HFFc6 (cell line): ENCODE measurements at regions not wholly inside any gene's neighbourhood (a gene's known extent, or its start where the extent isn't known, plus 50 kb on each side); places are given as distances from the start of the nearest gene placed in this dataset.

Experiments
- DNase-seq: peaks from one replicate; pipeline ENCODE4 v3.0.0-alpha.2; 2018
- H3K27ac Mint-ChIP-seq: 2 replicates; pipeline ENCODE4 v1.8.0; 2020; ENCODE audit warnings: mild to moderate bottlenecking, mixed read lengths
- H3K27me3 Mint-ChIP-seq: 2 replicates; pipeline ENCODE4 v1.8.0; 2021; ENCODE audit warnings: mild to moderate bottlenecking, moderate library complexity, mixed read lengths; ENCODE audit not compliant: insufficient read depth
- H3K36me3 Mint-ChIP-seq: 2 replicates; pipeline ENCODE4 v1.8.0; 2021; ENCODE audit warnings: low read depth, mixed read lengths
- H3K4me1 Mint-ChIP-seq: 2 replicates; pipeline ENCODE4 v1.8.0; 2020; ENCODE audit warnings: low read depth, mixed read lengths
- H3K4me3 Mint-ChIP-seq: 2 replicates; pipeline ENCODE4 v1.8.0; 2020; ENCODE audit warnings: mild to moderate bottlenecking, moderate library complexity, mixed read lengths
- H3K9me3 Mint-ChIP-seq: 2 replicates; pipeline ENCODE4 v1.8.0; 2020; ENCODE audit warnings: mild to moderate bottlenecking, mixed read lengths
- CTCF ChIP-seq: fragments of 200-600 bp; sonication (generic); IDR thresholded peaks from 2 replicates; pipeline ENCODE4 v1.5.0; 2021; ENCODE audit warnings: antibody characterized with exemption, mild to moderate bottlenecking

DNA sequence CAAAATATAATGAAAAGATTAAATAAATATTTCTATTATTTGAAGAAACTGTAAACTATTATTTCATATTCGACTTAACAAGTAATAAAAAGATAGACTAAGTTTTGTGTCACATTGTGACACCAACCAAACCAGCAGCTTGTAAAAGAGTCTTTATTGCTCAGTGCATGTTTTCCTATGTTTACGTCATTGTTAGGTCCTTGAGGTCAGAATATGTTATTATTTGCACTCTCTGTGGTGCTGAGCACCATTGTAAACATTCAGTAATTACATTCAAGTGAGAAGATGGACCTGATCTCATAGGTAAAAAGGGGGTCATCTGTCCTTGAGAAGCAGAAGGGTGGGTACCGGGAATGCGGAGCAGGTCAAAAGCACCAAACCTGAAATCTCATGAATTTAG, 1999.1 kb upstream of the CELF4 start:
- no peak for TF ChIP-seq CTCF
- DNase-seq = no peak
- Mint-ChIP-seq H3K4me1 (no peaks in the 10 kb centered on the region), H3K27ac (no peak overlapping the region), H3K27me3 (no peaks in the 10 kb centered on the region; the same call in 1 of the 2 replicates), H3K36me3 (no peaks in the 10 kb centered on the region), H3K4me3 (no peak overlapping the region), H3K9me3 (0 out of 2 replicates have a peak, but pooled peaks cover 4% of the 10 kb centered on the region)

DNA sequence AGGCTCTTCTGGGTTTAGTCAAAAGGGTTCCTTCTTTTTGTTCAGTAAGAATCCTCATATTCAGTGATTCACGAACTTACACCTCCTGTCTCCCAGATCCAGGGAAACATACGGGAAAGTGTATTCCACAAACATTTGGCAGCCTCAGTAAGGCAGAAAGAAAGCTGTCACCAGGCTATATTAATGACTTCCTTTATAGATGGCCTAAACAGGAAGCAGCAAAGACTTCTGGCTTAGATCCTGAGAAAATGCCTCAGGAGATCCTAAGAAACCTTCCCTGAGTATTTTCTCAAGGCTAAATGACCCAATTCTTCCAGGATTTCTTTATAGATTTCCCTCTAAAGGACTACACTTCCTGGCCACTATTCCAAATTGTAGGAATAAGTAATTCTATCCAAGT, 1995.5 kb upstream of the CELF4 start:
- no peaks in the 10 kb centered on the region for H3K36me3 Mint-ChIP-seq
- no peak overlapping the region for H3K4me3 Mint-ChIP-seq
- no peak overlapping the region for H3K27ac Mint-ChIP-seq
- H3K9me3 Mint-ChIP-seq = 0 out of 2 replicates have a peak, but pooled peaks cover 4% of the 10 kb centered on the region
- DNase-seq = no peak
- no peak for TF ChIP-seq CTCF
- no peaks in the 10 kb centered on the region; the same call in 1 of the 2 replicates for H3K27me3 Mint-ChIP-seq
- H3K4me1 Mint-ChIP-seq = no peaks in the 10 kb centered on the region; the same call in 1 of the 2 replicates

DNA sequence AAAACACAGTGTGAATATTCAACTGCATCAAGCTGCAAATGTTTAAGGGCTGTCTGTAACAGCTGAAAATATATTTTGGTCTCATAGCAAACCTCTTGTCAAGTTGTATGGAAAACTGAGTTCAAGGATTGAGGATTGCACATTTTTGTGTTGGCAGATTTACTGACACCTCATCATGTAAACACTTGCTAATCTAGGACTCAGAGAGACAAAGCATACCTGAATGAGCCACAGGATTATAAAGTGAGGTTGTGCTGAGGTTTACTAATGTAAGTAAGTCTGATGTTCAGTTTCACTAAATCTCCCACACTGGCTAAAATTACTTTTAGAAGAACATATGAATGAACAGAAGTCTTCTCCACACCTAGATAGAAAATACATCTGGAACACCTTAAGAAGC, 1993.1 kb upstream of the CELF4 start:
- TF ChIP-seq CTCF = no peak
- DNase-seq = no peak
- Mint-ChIP-seq H3K4me3 (no peak overlapping the region), H3K27me3 (no peaks in the 10 kb centered on the region; the same call in 1 of the 2 replicates), H3K9me3 (no peaks in the 10 kb centered on the region), H3K4me1 (no peaks in the 10 kb centered on the region; the same call in 1 of the 2 replicates), H3K27ac (no peak overlapping the region), H3K36me3 (no peaks in the 10 kb centered on the region)

DNA sequence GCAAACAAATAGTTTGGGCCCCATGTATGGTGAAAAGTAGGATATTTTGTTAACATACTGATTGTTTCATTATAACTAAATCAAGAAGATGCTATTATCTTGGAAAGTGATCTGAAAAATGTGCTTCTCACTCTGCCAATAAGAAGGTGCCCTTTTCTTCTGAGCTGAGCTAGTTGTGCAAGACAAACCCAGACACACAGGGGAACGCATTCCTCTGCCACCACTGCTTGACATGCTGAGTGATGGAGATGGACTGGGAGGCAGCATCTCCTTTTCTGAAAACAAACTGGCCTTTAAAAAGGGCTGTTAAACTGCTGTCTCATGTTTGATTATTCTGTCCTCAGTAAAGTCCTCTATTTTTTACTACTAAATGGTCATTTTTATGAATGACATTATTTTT, 1989.9 kb upstream of the CELF4 start:
- no peaks in the 10 kb centered on the region for H3K9me3 Mint-ChIP-seq
- no peak for DNase-seq
- H3K4me3 Mint-ChIP-seq = no peak overlapping the region
- no peaks in the 10 kb centered on the region; the same call in 1 of the 2 replicates for H3K4me1 Mint-ChIP-seq
- no peak for TF ChIP-seq CTCF
- no peaks in the 10 kb centered on the region for H3K27me3 Mint-ChIP-seq
- no peak overlapping the region for H3K27ac Mint-ChIP-seq
- no peaks in the 10 kb centered on the region for H3K36me3 Mint-ChIP-seq

DNA sequence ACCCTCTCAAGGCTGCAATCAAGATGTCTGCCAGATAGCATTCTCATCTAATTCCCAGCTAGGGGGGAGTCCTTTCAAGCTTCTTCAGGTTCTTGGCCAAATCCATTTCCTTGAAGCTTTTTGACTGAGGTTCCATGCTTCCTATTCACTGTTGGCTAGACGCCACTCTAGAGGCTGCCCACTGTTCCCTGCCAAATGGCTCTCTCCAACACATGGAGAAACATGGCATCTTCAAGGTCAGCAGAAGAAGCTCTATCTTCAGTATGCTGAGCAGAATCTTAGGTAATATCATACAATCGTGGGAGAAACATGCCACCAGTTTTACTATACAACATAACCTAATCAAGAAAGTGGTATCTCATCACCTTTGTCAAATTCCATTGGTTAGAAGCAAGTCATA, 1985.1 kb upstream of the CELF4 start:
- DNase-seq = no peak
- Mint-ChIP-seq H3K36me3 (no peaks in the 10 kb centered on the region), H3K4me3 (no peak overlapping the region), H3K9me3 (no peaks in the 10 kb centered on the region), H3K4me1 (no peaks in the 10 kb centered on the region), H3K27ac (no peak overlapping the region), H3K27me3 (no peaks in the 10 kb centered on the region)
- no peak for TF ChIP-seq CTCF

- no peak overlapping the region for H3K27ac Mint-ChIP-seq
- H3K9me3 Mint-ChIP-seq = no peaks in the 10 kb centered on the region
- H3K4me1 Mint-ChIP-seq = no peaks in the 10 kb centered on the region
- no peaks in the 10 kb centered on the region for H3K27me3 Mint-ChIP-seq
- H3K4me3 Mint-ChIP-seq = no peak overlapping the region
- DNase-seq = no peak
- H3K36me3 Mint-ChIP-seq = no peaks in the 10 kb centered on the region
- TF ChIP-seq CTCF = no peak
These were observed 1983.5 kb upstream of the CELF4 start for GRCh38 chr18:39549144-39549543.
